HL-60 (cell line): ENCODE measurements at regions not wholly inside any gene's neighbourhood (a gene's known extent, or its start where the extent isn't known, plus 50 kb on each side); places are given as distances from the start of the nearest gene placed in this dataset.

Experiments
- DNase-seq, 2 experiments: peaks; one replicate each; pipeline ENCODE4 v3.0.0-alpha.2; 2010 to 2020; ENCODE audit warnings: low read depth in 1 of 2, low spot score in 1 of 2
- H3K27ac ChIP-seq: fragments of 250-450 bp; sonication (Bioruptor Pico); replicated peaks from 2 replicates; pipeline ENCODE4 v1.5.1; 2020; ENCODE audit warnings: mild to moderate bottlenecking, moderate library complexity
- H3K27me3 ChIP-seq: fragments of 250-450 bp; sonication (Bioruptor Pico); 2 replicates; pipeline ENCODE4 v1.5.1; 2021; ENCODE audit warnings: mild to moderate bottlenecking, moderate library complexity; ENCODE audit not compliant: insufficient read depth, poor library complexity, severe bottlenecking
- H3K4me3 ChIP-seq: replicated peaks from 2 replicates; pipeline ENCODE4 v1.5.1; 2011; ENCODE audit warnings: mild to moderate bottlenecking, control low read depth, low read length; ENCODE audit not compliant: insufficient read depth
- CTCF ChIP-seq: IDR thresholded peaks from one replicate; pipeline ENCODE4 v1.5.1; 2011; ENCODE audit warnings: low read length, control low read depth, inconsistent platforms; ENCODE audit not compliant: insufficient read depth
- GABPA ChIP-seq: IDR thresholded peaks from 2 replicates; pipeline ENCODE4 v1.6.1; 2012; ENCODE audit warnings: low read depth
- POLR2AphosphoS5 ChIP-seq: IDR thresholded peaks from 2 replicates; pipeline ENCODE4 v1.6.1; 2012; ENCODE audit warnings: low read depth
- REST ChIP-seq: IDR thresholded peaks from 2 replicates; pipeline ENCODE4 v1.6.1; 2012; ENCODE audit warnings: low read depth; ENCODE audit not compliant: insufficient replicate concordance
- SPI1 ChIP-seq: IDR thresholded peaks from 2 replicates; pipeline ENCODE4 v1.6.1; 2012; ENCODE audit warnings: low read depth, mild to moderate bottlenecking, borderline replicate concordance

GRCh38 chr14:42190744-42191143 is 584.1 kb downstream of the LRFN5 start:
- DNase-seq, result no peak
- Histone ChIP-seq H3K27me3 (no peaks in the 10 kb centered on the region), H3K4me3 (no peak overlapping the region), H3K27ac (no peak overlapping the region)
- TF ChIP-seq CTCF, result no peak
- TF ChIP-seq REST, result no peak
- no peak for TF ChIP-seq SPI1
- TF ChIP-seq POLR2AphosphoS5, result no peak
- no peak for TF ChIP-seq GABPA

GRCh38 chr14:42187846-42188245 is 581.2 kb downstream of the LRFN5 start:
- DNase-seq, result no peak
- no peak for TF ChIP-seq SPI1
- TF ChIP-seq CTCF, result no peak
- TF ChIP-seq REST, result no peak
- TF ChIP-seq GABPA, result no peak
- TF ChIP-seq POLR2AphosphoS5, result no peak
- no peaks in the 10 kb centered on the region for H3K27me3 ChIP-seq

GRCh38 chr14:42185718-42186117 is 579.0 kb downstream of the LRFN5 start:
- Histone ChIP-seq H3K4me3 (no peak overlapping the region), H3K27me3 (no peaks in the 10 kb centered on the region), H3K27ac (no peak overlapping the region)
- no peak for DNase-seq
- no peak for TF ChIP-seq SPI1
- no peak for TF ChIP-seq GABPA
- no peak for TF ChIP-seq POLR2AphosphoS5
- no peak for TF ChIP-seq REST
- no peak for TF ChIP-seq CTCF

More at GRCh38 chr14:42187846-42188245, 581.2 kb downstream of the LRFN5 start:
- Histone ChIP-seq H3K4me3 (no peak overlapping the region), H3K27ac (no peak overlapping the region)
